MV-4-11 (cell line): ENCODE measurements at regions not wholly inside any gene's neighbourhood (a gene's known extent, or its start where the extent isn't known, plus 50 kb on each side); places are given as distances from the start of the nearest gene placed in this dataset.

Source experiments
- DNase-seq: peaks from one replicate; lab custom pipeline; 2025; lab: John Stamatoyannopoulos, UW

DNA sequence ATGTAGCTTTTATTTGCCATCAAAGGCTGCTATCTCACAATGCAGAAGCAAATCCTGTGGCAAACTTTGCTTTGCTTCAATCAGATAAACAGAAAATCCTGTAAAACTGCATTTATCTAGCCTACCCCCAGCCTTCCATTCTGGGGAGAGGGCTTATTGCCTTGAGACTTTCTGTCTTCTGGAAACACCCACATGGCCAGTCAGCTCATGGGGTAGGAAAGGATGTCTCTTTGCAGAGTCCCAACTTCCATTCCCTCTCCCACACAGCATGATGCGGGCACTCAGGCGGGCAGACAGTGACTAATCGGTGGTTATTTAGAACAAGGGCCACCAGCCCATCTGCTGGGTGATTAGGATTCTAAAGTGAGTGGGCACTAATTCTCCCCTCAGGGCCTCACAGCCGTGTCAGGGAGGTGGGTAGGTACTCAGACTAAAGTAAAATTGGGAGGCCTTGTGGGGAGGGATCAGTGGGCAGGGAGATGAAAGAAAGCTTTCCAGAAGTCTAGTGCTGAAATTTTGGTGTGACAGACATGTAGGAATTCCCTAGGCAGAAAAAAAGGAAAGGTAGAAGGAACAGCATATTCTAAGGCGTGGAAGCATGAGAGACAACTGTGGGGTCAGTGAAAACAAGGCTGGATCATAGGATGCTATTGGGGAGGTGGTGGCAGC, 720.5 kb downstream of the VRK1 start:
- DNase-seq = no peak

DNA sequence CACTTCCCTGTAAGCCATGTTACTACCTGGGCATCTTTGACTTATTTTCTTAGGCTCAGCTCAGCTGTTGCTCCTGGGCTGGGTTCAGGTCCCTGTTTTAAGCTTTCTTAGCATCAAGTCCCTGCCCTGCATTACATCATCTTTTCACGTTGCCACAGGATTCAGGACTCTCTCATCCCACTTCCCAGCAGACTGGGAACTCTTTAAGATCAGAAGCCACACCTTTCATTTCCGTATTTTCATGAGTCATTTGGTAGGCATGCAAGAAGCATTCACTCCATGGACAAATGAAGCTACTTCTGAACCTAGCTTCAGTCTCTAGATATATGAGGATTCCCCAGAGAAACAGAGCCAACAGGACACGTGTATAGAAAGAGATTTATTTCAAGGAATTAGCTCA, 726.8 kb downstream of the VRK1 start:
- peak; percentile 25 for DNase-seq

DNA sequence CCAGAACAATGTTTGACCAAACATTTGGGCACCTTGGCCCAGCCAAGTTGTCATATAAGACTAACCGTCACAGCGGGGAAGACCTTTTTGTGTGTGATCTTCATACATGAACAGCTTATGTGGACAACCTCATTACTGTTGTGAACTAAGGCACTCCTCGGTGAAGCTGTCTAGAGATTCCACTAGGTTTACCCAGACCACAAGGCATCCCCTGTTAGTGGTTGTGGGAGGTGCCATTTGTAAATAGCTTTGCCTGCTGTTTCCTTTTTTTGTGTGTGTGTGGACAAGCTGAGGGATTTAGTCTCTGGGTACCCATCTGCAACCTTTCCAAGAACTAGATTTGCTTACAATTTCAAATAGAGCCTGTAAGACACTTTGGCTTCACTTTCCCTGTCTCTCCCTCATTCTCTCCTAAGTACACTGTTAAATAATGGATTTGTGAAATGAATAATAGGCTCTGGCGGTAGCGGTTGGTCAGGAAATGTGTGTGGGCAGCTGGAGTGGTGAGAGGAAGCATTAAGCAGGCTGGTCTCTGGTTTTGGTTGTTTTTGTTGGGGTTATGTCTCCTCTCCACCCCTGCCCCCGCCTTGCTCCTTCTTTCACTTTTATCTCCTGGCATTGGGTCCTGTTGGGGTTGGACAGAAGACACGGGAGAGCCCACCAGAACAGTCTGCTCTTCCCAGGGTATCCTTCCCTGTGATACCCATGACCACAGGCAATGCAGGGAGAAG, 727.6 kb downstream of the VRK1 start:
- DNase-seq = peak; percentile 74

DNA sequence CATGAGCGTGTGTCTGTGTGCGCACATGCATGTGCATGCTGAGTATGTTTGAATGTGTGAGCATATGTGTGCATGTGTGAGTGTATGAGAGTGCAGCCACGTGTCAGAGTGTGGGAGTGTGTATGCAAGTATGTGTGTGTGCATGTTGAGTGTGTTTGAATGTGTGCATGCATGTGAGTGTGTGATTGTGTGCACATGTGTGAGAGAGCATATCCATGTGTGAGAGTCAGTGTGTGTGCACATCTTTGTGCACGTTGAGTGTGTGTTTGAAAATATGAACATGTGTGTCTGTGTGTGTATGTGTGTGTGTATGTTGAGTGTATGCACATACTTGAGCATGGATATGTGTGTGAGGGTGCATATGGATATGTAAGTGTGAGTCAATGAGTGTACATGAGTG, 730.8 kb downstream of the VRK1 start:
- DNase-seq = no peak

DNA sequence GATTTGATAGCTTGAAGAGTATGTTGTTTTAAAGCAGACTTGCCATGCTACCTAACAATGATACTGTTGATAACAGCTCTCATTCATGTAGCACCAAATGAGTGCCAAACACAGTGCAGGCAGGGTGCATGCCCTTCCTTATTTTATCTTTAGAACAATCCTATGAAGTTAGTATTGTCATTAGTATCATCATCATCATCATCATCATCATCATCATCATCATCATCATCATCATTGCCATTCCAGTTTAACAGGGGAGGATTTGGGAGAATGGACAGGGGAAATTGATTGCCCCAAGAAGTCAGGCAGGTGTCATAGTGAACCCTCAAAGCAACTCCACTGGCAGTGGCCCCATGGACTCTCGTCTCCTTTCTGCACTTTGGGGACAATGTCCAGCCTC, 734.9 kb downstream of the VRK1 start:
- no peak for DNase-seq

DNA sequence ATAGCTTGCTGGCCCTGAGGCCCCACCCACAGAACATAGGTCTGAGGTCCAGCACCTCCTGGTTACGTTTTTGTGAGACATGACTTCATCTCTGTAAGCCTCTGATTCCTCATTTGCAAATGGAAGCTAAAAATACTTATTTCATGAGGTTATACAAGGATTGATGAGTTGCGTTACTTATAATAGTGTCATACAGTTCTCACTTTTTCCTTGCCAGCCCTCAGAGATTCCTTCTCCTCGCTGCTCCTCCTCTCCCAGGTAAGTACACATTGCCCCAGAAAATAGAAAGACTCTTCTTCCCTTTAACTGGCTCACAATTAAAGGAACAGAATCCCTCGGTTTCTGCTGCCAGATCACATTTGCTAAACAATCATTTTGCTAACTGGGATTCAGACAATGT, 739.2 kb downstream of the VRK1 start:
- no peak for DNase-seq

DNA sequence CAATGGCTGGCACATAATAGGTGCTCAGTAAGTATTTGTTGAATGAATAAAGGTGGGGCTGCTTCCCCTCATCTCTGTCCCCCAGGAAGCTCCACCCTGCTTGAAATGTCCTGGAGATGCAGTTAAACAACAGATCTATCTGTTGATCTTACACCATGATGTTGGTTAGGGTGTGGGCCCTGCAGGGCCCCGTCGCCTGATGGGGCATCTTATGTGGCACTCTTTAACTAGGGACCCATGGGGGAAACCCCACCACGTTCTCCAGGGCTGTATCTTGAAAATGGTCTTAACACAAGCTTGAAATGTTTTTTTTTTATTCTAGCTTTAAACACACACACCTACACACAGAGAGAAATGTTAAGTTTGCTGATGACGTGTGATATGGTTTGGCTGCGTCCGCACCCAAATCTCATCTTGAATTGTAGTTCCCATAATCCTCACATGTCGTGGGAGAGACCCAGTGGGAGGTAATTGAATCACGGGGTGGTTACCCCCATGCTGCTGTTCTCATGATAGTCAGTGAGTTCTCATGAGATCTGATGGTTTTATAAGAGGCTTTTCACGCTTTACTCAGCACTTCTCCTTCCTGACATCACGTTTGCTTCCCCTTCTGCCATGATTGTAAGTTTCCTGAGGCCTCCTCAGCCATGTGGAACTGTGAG, 741.7 kb downstream of the VRK1 start:
- DNase-seq = no peak

DNA sequence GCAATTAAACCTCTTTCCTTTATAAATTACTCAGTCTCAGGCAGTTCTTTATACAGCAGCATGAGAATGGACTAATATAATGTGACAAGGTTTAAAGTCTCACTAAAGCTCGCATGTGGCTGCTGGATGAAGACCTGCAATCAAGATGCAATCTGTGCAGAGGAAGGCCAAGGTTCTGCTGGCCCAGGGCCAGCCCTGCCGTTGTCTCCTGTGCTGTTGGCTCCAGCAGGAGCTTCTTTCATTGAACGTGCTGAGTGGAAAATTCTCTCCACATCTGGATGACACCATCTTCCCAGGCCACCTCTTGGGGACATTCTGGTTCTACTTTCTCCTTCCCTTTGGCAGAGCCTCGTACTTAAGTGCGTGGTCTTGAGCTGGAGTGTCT, 742.2 kb downstream of the VRK1 start:
- DNase-seq = no peak

DNA sequence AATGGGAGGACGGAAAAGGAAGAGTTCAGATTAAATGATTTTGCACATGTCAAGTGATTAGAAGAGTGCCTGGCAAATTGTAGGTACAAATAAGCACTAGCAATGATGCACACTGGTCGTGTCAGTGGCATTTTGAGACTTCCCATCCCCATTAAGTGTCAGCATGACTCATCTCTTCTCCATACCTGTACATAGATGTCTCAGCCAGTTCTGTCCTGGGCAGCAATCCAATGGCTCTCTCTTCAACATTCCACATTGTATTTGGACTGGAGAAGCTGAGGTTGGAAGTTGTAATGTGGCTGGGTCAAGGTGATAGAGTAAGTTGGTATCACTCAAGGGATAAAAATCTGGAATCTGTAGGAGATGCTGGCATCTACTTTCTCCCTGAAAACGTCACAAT, 742.7 kb downstream of the VRK1 start:
- no peak for DNase-seq

DNA sequence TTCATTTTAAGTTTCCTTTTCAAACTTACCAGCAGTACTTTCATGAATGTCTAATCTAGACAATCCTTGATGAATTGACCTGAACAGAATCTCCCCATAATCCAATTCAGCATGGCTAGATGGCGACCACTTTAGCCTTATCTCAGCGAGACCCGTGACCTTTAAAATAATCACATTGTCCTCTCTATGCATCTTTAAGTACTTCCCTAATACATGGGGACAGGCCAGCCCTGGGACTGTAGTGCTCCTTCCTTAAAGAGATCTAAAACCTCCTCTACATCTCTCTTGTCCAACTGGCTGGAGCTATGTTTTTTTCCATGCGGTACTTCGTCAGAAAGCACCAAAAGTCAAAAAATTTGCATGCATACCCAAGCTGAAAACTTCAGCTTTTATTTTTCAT, 746.0 kb downstream of the VRK1 start:
- DNase-seq = peak; percentile 44

DNA sequence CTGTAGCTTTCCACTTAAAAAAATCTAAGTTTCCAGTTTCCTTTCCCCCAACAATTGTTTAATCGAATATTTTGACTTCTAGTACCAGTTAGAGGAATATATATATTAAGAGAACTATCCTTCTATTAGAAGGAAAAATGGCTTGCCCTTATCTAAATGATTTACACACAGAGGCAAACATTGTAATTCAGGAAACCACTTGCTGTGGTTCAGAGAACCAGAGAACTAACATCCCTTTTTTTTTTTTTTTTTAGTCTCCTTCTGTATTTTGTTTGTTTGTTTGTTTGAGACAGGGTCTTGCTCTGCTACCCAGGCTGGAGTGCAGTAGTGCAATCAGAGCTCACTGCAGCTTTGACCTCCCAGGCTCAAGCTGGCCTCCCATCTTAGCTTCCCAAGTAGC, 746.6 kb downstream of the VRK1 start:
- DNase-seq = peak; percentile 48

DNA sequence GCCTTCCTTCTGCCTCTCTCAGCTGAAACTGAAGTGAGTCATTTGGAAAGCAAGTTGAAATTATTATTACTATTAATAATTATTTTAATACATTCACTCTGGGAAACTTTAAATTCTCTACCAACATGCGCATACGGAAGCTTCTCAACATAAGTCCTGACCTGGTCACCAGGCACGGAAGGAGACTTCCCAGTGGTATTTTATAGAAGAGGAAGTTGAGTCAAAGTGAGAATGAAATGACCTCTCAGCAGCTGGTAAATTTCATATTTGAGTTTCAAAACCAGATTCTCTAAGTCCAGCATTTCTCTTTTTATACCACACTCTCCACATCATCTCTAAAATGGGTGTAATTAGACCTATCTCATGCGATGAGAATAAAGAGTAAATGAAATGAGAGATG, 747.4 kb downstream of the VRK1 start:
- peak; percentile 94 for DNase-seq

DNA sequence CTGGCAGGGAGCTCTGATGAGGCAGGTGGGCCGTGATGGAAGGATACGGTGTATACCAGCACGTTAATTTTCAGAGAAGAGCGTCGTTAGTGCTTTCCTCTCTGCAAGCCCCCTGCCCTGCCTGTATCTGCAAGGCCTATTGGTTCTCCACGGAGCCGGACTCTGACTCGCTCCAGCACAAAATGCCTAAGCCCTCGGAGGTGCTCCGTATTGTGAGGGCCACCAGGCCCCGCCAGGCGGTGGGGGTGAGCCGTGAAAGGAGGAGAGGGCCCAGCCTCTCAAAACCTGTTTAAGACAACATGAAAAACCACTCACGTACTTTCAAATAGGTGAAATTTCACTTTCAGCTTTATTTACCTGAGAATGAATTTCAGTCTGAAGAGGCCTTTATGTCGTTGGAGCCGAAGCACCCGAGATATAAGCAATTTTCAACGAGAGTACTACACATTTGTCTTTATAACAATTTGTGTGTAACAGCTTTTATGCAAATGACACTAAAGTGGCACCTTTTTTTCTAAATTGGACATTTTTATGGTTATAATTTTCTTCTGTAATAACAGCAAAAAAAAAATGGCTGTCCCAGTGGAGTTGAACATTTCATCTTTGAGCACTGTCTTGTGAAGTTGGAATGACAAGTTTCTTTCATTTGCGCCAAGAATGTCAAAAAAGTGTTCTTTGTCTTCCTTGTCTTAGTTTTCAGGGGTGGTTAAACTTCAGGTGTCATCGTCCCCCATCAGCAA, 749.5 kb downstream of the VRK1 start:
- DNase-seq = no peak

DNA sequence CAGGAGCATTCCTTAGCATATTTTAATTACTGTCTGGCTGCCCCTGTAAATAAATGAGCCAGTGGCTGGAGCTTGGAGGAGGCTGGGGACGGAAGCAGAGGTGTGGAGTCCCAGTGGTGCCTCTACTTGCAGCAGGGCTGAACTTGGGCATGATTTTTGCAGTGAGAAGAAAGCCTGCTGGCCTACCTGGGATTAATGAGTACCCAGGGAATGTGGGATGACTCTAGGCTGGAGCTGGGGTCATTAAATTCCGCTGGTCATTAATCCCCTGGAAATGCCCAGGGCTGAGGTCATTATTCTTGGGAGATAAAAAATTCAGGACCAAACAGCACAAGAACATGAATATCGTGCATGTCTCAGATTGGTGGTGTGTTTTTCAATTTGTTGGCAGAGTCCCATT, 753.3 kb downstream of the VRK1 start:
- no peak for DNase-seq

DNA sequence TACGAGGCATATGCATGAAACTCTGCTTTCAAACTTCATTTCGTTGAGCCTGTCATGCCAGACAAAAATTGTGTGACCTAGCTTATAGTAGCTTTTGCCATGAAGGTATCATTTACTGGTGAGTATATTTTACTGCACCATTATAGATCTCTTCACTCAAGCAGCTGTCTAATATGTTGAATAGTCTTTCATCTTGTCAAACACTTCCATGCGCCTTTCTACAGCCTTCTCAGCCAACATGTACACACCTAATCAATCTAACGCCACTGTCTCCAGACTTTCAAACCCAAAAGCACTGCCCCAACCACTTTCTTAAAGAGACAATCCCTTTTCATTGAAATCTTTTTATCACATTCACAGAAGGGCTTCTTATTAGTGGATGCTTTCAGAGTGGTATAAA, 757.4 kb downstream of the VRK1 start:
- DNase-seq = no peak

DNA sequence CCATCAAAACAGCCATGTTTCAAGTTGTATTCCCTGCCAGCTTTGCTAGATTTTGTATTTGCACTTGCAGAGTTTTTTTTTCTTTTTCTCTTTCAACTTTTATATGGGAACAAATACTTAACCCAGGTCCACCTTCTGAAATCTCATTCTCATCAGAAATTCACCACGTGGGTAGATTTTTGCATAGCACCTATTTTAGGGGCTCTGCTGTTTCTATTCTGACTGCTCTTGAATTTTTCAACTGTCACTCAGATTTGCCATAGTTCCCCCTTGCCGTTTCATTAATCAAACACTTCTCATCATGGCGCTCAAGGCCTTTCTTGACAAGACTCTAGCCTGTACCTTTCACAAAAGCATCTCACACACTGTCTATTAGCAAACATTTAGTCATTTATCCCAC, 767.2 kb downstream of the VRK1 start:
- no peak for DNase-seq

DNA sequence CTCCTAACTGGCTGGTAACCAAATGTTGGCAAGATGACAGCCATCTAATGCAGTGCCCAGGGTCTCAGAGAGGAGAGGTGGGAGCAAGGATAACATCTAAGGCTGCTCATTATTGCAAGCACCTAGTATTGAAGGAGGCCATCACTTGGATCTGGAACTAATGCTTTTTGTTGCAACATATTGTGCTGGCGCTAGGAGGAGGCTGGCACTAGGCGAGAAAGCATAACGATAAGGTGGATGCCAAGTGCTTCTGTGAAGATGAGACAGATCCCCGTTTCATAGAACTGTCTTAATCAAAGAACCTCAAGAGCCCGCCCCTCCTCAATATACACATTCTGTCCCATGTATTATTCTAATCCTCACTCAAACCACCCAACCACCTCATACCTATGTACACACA, 774.0 kb downstream of the VRK1 start:
- DNase-seq = no peak

DNA sequence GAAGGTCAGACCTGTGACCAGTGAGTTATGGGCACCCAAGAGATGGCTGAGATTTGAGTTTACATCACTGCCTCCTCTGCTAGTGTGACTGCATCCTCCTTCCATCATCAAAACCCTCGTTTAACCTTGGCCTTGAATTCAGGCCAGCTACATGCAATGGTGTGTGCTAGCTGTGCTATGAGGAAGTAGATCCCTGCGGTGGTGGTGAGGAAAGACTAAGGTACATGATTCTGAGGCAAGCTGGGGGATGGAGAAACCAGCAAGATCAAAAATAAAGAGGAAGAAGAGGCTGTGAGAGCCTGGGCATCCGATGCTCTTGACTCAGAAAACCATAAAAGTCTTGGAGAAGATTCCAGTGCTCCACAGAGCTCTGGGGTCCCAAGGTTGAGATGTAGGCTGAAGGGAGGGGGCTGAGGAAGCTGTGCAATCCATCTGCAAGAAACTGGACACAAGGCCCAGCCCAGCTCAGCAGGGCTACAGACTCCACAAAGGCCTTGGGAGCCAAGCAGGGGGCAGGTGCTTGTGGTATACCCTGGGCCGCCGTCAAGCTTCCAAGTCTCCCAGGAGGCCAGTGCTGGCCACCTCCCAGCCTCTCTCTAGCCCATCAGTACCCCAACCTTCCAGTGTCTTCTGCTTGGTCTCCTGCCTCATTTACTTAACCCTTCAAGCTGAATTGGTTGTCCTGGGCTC, 774.8 kb downstream of the VRK1 start:
- peak; percentile 74 for DNase-seq

DNA sequence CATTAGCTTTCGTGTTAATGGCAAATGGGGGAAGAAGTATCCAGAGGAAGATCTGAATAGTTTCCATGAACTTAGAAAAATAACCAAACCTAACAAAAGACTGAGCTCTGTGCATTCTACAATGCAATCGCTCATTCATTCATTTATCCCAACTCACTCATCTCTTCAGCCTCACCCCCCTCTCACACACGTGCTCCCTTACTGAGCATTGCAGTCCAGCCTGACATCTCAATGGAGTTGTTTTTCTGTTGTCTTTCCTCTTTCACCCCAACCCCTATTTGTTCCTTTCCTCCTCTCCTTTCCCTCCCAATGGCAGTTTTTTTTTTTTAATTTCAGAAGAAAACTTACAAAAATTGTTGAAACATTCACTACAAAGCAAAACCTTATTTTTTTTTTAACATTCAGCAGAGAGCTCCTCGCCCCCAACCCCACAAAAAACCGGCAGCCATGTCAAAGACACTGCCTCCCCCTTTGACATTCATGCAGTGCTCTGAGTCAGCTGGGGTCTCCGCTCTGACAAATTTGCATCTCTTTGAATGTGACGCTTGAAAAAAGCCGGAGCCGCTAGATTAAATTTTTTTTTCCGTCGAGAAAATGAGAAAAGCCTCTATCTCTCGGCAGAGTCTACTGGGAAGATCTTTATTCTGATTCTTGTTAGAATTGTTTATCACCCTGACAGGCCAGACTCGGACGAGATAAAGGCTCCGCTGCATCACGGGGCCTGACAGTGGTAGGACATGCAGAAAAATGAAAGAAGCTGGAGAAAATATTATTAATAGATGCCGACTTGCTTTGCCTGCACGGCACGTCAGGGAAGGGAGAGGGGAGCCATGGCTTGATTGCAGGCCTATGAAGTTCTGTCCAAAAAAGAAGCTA, 775.6 kb downstream of the VRK1 start:
- no peak for DNase-seq

DNA sequence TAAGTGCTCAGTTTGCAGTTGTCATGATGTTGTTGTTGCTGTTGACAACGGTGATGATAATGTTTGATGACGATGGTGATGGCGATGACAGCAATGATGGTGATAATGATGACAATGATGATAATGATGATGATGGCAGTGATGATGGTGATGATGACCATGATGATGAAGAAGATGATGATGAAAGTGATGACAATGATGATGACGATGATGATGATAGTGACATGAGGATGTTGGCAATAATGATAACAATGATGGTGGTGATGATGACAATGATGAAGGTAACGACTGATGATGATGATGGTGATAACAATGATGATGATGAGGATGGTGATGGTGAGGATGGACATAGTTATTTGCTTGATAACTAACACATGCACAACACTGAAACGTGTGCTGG, 778.5 kb downstream of the VRK1 start:
- DNase-seq = no peak

DNA sequence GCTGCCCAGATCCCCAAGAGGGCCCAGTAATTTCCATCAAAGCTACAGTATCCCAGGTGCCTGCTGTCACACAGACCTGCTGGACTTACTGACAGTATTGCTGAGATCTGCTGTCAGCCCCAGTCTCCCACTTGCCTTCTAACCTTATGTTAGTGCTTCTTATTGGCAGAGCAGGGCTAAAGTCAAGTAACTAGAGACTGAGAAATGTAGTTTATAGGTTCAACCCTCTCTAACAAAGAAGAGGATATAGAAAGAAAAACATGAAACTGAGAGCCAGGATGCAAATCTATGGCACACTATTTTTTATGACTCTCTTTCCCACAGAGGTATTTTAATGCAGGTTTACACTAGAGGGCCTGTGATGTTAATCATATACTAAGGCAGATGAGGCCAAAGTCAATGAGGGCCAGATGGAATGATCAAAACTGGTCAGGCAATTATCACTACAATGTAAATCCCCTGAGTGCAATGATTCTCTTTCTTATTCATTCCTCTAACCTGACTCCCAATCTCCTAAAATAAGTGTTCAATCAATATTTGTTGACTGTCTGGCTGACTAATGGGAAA, 781.9 kb downstream of the VRK1 start:
- DNase-seq = no peak
